GM10847 (cell line): ENCODE measurements at regions not wholly inside any gene's neighbourhood (a gene's known extent, or its start where the extent isn't known, plus 50 kb on each side); places are given as distances from the start of the nearest gene placed in this dataset.

Experiments
- POLR2A ChIP-seq: IDR thresholded peaks from 2 replicates; pipeline ENCODE4 v1.6.1; 2011; ENCODE audit not compliant: insufficient read length; ENCODE audit errors: extremely low read depth

GRCh38 chrX:40175511-40176350 is 78.0 kb upstream of the BCOR start:
- peak; percentile 58 for TF ChIP-seq POLR2A

GRCh38 chrX:40174854-40175510 is 77.2 kb upstream of the BCOR start:
- no peak for TF ChIP-seq POLR2A

GRCh38 chrX:40174001-40174853 is 76.5 kb upstream of the BCOR start:
- TF ChIP-seq POLR2A = no peak

- TF ChIP-seq POLR2A = no peak
Measured at GRCh38 chrX:40173143-40174000, 75.6 kb upstream of the BCOR start.

GRCh38 chrX:40172401-40173142 is 74.8 kb upstream of the BCOR start:
- TF ChIP-seq POLR2A = peak; percentile 18

- TF ChIP-seq POLR2A = no peak
Measured at GRCh38 chrX:40171513-40172400, 74.0 kb upstream of the BCOR start.

- no peak for TF ChIP-seq POLR2A
Measured at GRCh38 chrX:40170830-40171512, 73.2 kb upstream of the BCOR start.

GRCh38 chrX:40169193-40170101 is 71.7 kb upstream of the BCOR start:
- TF ChIP-seq POLR2A = no peak

GRCh38 chrX:40168480-40169011 is 70.8 kb upstream of the BCOR start:
- TF ChIP-seq POLR2A = no peak

- TF ChIP-seq POLR2A = no peak
Measured at GRCh38 chrX:40167850-40168479, 70.2 kb upstream of the BCOR start.

- no peak for TF ChIP-seq POLR2A
Measured at GRCh38 chrX:40167233-40167849, 69.6 kb upstream of the BCOR start.

GRCh38 chrX:40166582-40166981 is 68.8 kb upstream of the BCOR start:
- TF ChIP-seq POLR2A = no peak
